GM23248 (cell line): ENCODE measurements at regions not wholly inside any gene's neighbourhood (a gene's known extent, or its start where the extent isn't known, plus 50 kb on each side); places are given as distances from the start of the nearest gene placed in this dataset.
A peak's percentile ranks its signal among the peaks of the same experiment; 100 is the strongest.

ENCODE experiments used
- DNase-seq: peaks from one replicate; pipeline ENCODE4 v3.0.0-alpha.2; 2015
- H2AFZ ChIP-seq: fragments of 200-600 bp; sonication (generic); 2 replicates; pipeline ENCODE4 v1.6.1; 2016; ENCODE audit warnings: antibody characterized with exemption
- H3F3A ChIP-seq: fragments of 200-600 bp; sonication (generic); 2 replicates; pipeline ENCODE4 v1.6.1; 2016; ENCODE audit warnings: mild to moderate bottlenecking, antibody characterized with exemption, mixed run types; ENCODE audit not compliant: insufficient read depth
- H3K27ac ChIP-seq: fragments of 200-600 bp; sonication (generic); 2 replicates; pipeline ENCODE4 v1.5.1; 2016; ENCODE audit warnings: mild to moderate bottlenecking
- H3K27me3 ChIP-seq: fragments of 200-600 bp; sonication (generic); replicated peaks from 2 replicates; pipeline ENCODE4 v1.6.1; 2016; ENCODE audit warnings: mild to moderate bottlenecking; ENCODE audit not compliant: insufficient read depth
- H3K36me3 ChIP-seq: fragments of 200-600 bp; sonication (generic); 2 replicates; pipeline ENCODE4 v1.6.1; 2016; ENCODE audit warnings: low read depth, mild to moderate bottlenecking
- H3K4me1 ChIP-seq: fragments of 200-600 bp; sonication (generic); 2 replicates; pipeline ENCODE4 v1.6.1; 2016; ENCODE audit warnings: mild to moderate bottlenecking; ENCODE audit not compliant: insufficient read depth
- H3K4me2 ChIP-seq: fragments of 200-600 bp; sonication (generic); one replicate; pipeline ENCODE4 v1.6.1; 2016; ENCODE audit warnings: mild to moderate bottlenecking; ENCODE audit not compliant: unreplicated experiment
- H3K4me3 ChIP-seq: fragments of 200-600 bp; sonication (generic); 2 replicates; pipeline ENCODE4 v1.5.1; 2016; ENCODE audit warnings: mild to moderate bottlenecking
- H3K79me2 ChIP-seq: fragments of 200-600 bp; sonication (generic); 2 replicates; pipeline ENCODE4 v1.6.1; 2016; ENCODE audit warnings: mild to moderate bottlenecking; ENCODE audit not compliant: insufficient read depth
- H3K9ac ChIP-seq: fragments of 200-600 bp; sonication (generic); 2 replicates; pipeline ENCODE4 v1.6.1; 2016; ENCODE audit warnings: mild to moderate bottlenecking
- H3K9me2 ChIP-seq: fragments of 200-600 bp; sonication (generic); 2 replicates; pipeline ENCODE4 v1.6.1; 2016; ENCODE audit warnings: mixed run types, mild to moderate bottlenecking, moderate library complexity; ENCODE audit not compliant: insufficient read depth
- H3K9me3 ChIP-seq: fragments of 200-600 bp; sonication (generic); one replicate; pipeline ENCODE4 v1.6.1; 2017; ENCODE audit warnings: low read depth
- H4K20me1 ChIP-seq: fragments of 200-600 bp; sonication (generic); 2 replicates; pipeline ENCODE4 v1.6.0; 2016; ENCODE audit not compliant: insufficient read depth
- EZH2 ChIP-seq: fragments of 200-600 bp; sonication (generic); IDR thresholded peaks from 2 replicates; pipeline ENCODE4 v1.6.1; 2018; ENCODE audit warnings: antibody characterized with exemption, mild to moderate bottlenecking; ENCODE audit not compliant: insufficient read depth, poor library complexity, severe bottlenecking
- EZH2phosphoT487 ChIP-seq: fragments of 200-600 bp; sonication (generic); IDR thresholded peaks from 2 replicates; pipeline ENCODE4 v1.6.1; 2018; ENCODE audit warnings: antibody characterized with exemption, moderate library complexity, mild to moderate bottlenecking, low read depth; ENCODE audit not compliant: insufficient read depth
- WGBS, 2 experiments: methylation state at CpG; one replicate each; pipeline ENCODE4 v1.1.6; 2015 to 2017; ENCODE audit warnings: low lambda C conversion rate in 2 of 2, low coverage in 1 of 2; ENCODE audit errors: missing lambda C conversion rate in 2 of 2; 5-methylcytosine and 5-hydroxymethylcytosine counted together
- in situ Hi-C: fragments of 300-500 bp; cut with MboI; formaldehyde crosslinking; loops from 2 replicates; pipeline ENCODE4 v1.15.0; 2020

DNA sequence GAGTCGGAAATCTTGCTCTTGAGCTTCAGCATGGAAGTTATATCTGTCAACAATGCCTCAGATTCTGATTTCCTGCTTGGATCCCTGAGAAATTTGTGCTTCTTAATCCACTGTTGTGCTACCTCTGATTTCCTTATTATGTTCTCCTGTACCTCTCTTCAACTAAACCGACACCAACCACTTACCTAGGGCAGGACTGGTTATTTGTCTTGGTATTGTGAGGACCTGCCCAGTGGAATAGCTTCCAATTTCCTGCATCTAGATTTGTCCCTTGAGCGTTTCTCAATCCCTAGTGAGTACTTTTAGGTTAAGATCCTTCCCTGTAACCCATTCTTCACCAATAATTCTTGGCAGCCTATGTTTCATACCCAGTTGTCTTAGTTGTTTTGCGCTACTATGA is 720.5 kb upstream of the ZNF385D start:
- no peaks in the 10 kb centered on the region for H4K20me1 ChIP-seq
- no peaks in the 10 kb centered on the region for H3K79me2 ChIP-seq
- in situ Hi-C loops, result no loop called here

GRCh38 chr3:22474706-22475445 is 723.9 kb upstream of the ZNF385D start:
- in situ Hi-C loops, result no loop called here
- Histone ChIP-seq H3F3A (no peaks in the 10 kb centered on the region), H3K4me2 (no peak overlapping the region), H3K27me3 (0 out of 2 replicates have a peak, but pooled peaks cover 12% of the 10 kb centered on the region), H3K36me3 (no peaks in the 10 kb centered on the region), H2AFZ (no peak overlapping the region), H3K9me2 (0 out of 2 replicates have a peak, but pooled peaks cover 5% of the 10 kb centered on the region), H3K9ac (no peak overlapping the region), H3K4me1 (peaks cover 12% of the 10 kb centered on the region), H3K79me2 (no peaks in the 10 kb centered on the region), H3K4me3 (no peak overlapping the region), H4K20me1 (no peaks in the 10 kb centered on the region), H3K9me3 (no peaks in the 10 kb centered on the region), H3K27ac (no peak overlapping the region)
- WGBS, 2 experiments, result 73 to 76% methylated on average over 8 of the region's 8 CpGs
- DNase-seq, result peak; percentile 50
- TF ChIP-seq EZH2phosphoT487 (no peak), EZH2 (no peak)

More for the DNA sequence above, 720.5 kb upstream of the ZNF385D start:
- Histone ChIP-seq H3K36me3 (no peaks in the 10 kb centered on the region), H3K9me2 (no peaks in the 10 kb centered on the region), H2AFZ (no peak overlapping the region), H3F3A (no peaks in the 10 kb centered on the region), H3K27ac (no peak overlapping the region), H3K9ac (no peak overlapping the region), H3K4me1 (peaks cover 12% of the 10 kb centered on the region), H3K4me3 (no peak overlapping the region), H3K27me3 (0 out of 2 replicates have a peak, but pooled peaks cover 6% of the 10 kb centered on the region), H3K4me2 (no peak overlapping the region), H3K9me3 (no peaks in the 10 kb centered on the region)
- no peak for DNase-seq
- TF ChIP-seq EZH2, result no peak
- TF ChIP-seq EZH2phosphoT487, result no peak
- 56 to 57% methylated on average over 4 of the region's 4 CpGs for WGBS, 2 experiments

DNA sequence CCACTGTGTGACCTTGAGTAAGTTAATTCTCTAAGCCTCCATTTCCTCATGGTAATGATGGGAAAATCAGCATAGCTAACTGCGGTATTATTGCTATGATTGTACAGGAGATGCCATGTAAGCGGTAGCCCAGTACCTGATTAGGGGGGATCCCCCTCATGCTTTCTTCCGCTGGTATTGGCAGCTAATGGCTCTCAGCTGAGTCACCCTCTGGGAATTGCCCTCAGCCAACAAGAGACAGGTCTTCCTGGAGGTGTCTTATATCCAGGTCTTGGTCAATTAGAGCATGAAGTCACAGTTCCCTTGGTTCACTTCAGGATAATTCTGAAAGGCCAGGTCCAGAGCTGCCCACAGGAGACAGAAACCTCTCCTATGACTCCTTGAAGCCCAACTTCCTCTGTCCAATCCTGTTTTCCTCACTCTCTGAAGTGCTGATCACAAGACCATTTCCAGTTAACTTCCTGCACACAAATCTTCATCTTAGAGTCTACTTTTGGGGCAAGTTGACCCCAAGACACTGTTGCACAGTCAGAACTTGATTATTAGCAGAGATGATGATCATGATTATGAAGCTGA is 724.7 kb upstream of the ZNF385D start:
- no peak for TF ChIP-seq EZH2phosphoT487
- no peak for TF ChIP-seq EZH2
- Histone ChIP-seq H3K4me2 (no peak overlapping the region), H3K36me3 (no peaks in the 10 kb centered on the region), H3K27ac (no peak overlapping the region), H3K4me3 (no peak overlapping the region), H3K79me2 (no peaks in the 10 kb centered on the region), H3K9me3 (no peaks in the 10 kb centered on the region), H4K20me1 (no peaks in the 10 kb centered on the region), H2AFZ (no peak overlapping the region), H3K9ac (no peak overlapping the region), H3K4me1 (peaks cover 12% of the 10 kb centered on the region), H3K9me2 (0 out of 2 replicates have a peak, but pooled peaks cover 5% of the 10 kb centered on the region), H3F3A (no peaks in the 10 kb centered on the region), H3K27me3 (0 out of 2 replicates have a peak, but pooled peaks cover 12% of the 10 kb centered on the region)
- in situ Hi-C loops, result no loop called here
- DNase-seq, result no peak
- 92 to 94% methylated on average over 3 of the region's 3 CpGs for WGBS, 2 experiments

GRCh38 chr3:22476976-22477375 is 726.0 kb upstream of the ZNF385D start:
- Histone ChIP-seq H3K36me3 (no peaks in the 10 kb centered on the region), H3K79me2 (no peaks in the 10 kb centered on the region), H3K4me2 (no peak overlapping the region), H3K27ac (no peak overlapping the region), H4K20me1 (no peaks in the 10 kb centered on the region), H3K9me3 (no peaks in the 10 kb centered on the region), H3K4me1 (peaks cover 12% of the 10 kb centered on the region), H3K4me3 (no peak overlapping the region), H3K27me3 (0 out of 2 replicates have a peak, but pooled peaks cover 6% of the 10 kb centered on the region), H3F3A (no peaks in the 10 kb centered on the region), H3K9me2 (0 out of 2 replicates have a peak, but pooled peaks cover 5% of the 10 kb centered on the region), H2AFZ (no peak overlapping the region), H3K9ac (no peak overlapping the region)
- WGBS, 2 experiments, result 38 to 41% methylated on average over 1 of the region's 1 CpG
- TF ChIP-seq EZH2phosphoT487 (no peak), EZH2 (no peak)
- no peak for DNase-seq
- in situ Hi-C loops, result no loop called here
